Mesendoderm (in vitro differentiated cells): ENCODE measurements at regions not wholly inside any gene's neighbourhood (a gene's known extent, or its start where the extent isn't known, plus 50 kb on each side); places are given as distances from the start of the nearest gene placed in this dataset.

Experiments
- DNase-seq: peaks from one replicate; pipeline ENCODE4 v3.0.0; 2013
- H2AK5ac ChIP-seq: 2 replicates; pipeline ENCODE4 v1.6.1; 2013; ENCODE audit warnings: low read length, inconsistent platforms
- H2BK120ac ChIP-seq: 2 replicates; pipeline ENCODE4 v1.6.1; 2013; ENCODE audit warnings: low read depth, mild to moderate bottlenecking, low read length, moderate library complexity, mixed read lengths
- H2BK15ac ChIP-seq: replicated peaks from 2 replicates; pipeline ENCODE4 v1.6.1; 2013; ENCODE audit warnings: low read depth, mild to moderate bottlenecking, moderate library complexity
- H2BK5ac ChIP-seq: 2 replicates; pipeline ENCODE4 v1.6.1; 2013; ENCODE audit warnings: low read length, inconsistent platforms
- H3K18ac ChIP-seq: 2 replicates; pipeline ENCODE4 v1.6.1; 2013; ENCODE audit warnings: mild to moderate bottlenecking, low read length, mixed read lengths
- H3K23ac ChIP-seq: one replicate; pipeline ENCODE4 v1.6.1; 2013; ENCODE audit warnings: low read length
- H3K27ac ChIP-seq: 2 replicates; pipeline ENCODE4 v1.5.1; 2013; ENCODE audit warnings: low read depth, mild to moderate bottlenecking, inconsistent platforms, low read length, moderate library complexity
- H3K27me3 ChIP-seq: 2 replicates; pipeline ENCODE4 v1.6.1; 2013; ENCODE audit warnings: low read length, control low read depth, mild to moderate bottlenecking, inconsistent platforms; ENCODE audit not compliant: insufficient read depth, poor library complexity
- H3K36me3 ChIP-seq: 2 replicates; pipeline ENCODE4 v1.6.1; 2013; ENCODE audit warnings: low read length, inconsistent platforms; ENCODE audit not compliant: control insufficient read depth, insufficient read depth
- H3K4ac ChIP-seq: one replicate; pipeline ENCODE4 v1.6.1; 2013; ENCODE audit warnings: low read depth, mild to moderate bottlenecking, low read length, moderate library complexity
- H3K4me1 ChIP-seq: 2 replicates; pipeline ENCODE4 v1.6.1; 2013; ENCODE audit warnings: low read depth, low read length, inconsistent platforms; ENCODE audit not compliant: control insufficient read depth
- H3K4me2 ChIP-seq: 2 replicates; pipeline ENCODE4 v1.6.1; 2013; ENCODE audit warnings: low read length
- H3K4me3 ChIP-seq: 2 replicates; pipeline ENCODE4 v1.5.1; 2013; ENCODE audit warnings: mild to moderate bottlenecking, low read length
- H3K56ac ChIP-seq: one replicate; pipeline ENCODE4 v1.6.1; 2013; ENCODE audit warnings: low read length
- H3K79me1 ChIP-seq: 2 replicates; pipeline ENCODE4 v1.6.1; 2013; ENCODE audit warnings: low read length, inconsistent platforms
- H3K79me2 ChIP-seq: 2 replicates; pipeline ENCODE4 v1.6.1; 2013; ENCODE audit warnings: mild to moderate bottlenecking, low read length; ENCODE audit not compliant: control insufficient read depth, insufficient read depth
- H3K9ac ChIP-seq: 2 replicates; pipeline ENCODE4 v1.6.1; 2013; ENCODE audit warnings: low read length, inconsistent platforms
- H4K5ac ChIP-seq: one replicate; pipeline ENCODE4 v1.6.1; 2013; ENCODE audit warnings: low read length
- H4K8ac ChIP-seq: one replicate; pipeline ENCODE4 v1.6.1; 2013; ENCODE audit warnings: low read depth, mild to moderate bottlenecking, control low read depth, low read length, moderate library complexity
- whole genome bisulfite sequencing: extraction: QIAGEN DNeasy Blood & Tissue Kit; methylation state at CpG from one replicate; pipeline ENCODE4 v1.1.7; 2013; ENCODE audit warnings: low lambda C conversion rate, missing lambda C conversion rate; ENCODE audit not compliant: insufficient coverage; ENCODE audit errors: extremely low coverage; 5-methylcytosine and 5-hydroxymethylcytosine counted together

DNA sequence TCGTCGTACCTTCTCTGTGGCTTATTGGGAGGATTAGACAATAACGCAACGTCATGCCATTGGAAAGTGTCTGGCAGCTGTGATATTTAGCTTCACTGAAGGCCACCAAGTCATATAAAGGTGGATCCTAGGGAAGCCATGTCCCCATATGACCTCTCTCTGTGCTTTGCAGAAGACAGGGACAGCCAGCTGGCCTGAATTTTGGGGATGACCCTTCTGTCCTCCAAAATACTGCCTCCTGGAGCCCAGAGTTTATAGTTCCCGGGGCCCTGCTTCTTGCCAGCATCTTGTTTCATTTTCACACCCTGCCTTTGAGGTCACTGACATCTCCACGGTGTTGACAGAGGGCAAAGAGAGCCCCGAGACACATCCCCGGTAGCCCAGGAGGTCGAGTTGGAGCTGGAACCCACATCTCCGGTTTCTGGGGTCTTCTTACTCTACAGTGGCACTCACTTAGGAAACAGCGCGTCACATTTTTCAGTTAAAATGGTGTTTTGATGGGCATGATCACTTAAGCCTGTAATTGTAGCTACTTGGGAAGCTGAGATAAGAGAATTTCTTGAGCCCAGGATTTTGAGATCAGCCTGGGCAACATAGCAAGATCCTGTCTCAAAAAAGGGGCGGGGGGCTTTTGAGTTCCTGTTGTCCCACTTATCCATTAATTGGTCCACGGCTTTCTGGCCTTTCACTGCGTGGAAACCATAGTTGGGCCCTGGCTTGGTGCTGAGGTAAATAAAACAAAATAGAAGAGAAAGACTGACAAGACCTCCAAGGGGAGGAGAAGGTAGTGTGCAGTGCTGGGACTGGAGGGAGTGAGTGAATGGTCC lies 101.1 kb downstream of the DDX1 start:
- Histone ChIP-seq H3K4me1 (no peaks in the 10 kb centered on the region), H3K4ac (no peak overlapping the region), H3K36me3 (no peaks in the 10 kb centered on the region), H4K8ac (no peak overlapping the region), H2BK5ac (no peak overlapping the region), H3K27me3 (no peaks in the 10 kb centered on the region), H3K56ac (no peak overlapping the region), H3K4me2 (no peak overlapping the region), H2BK120ac (no peak overlapping the region), H2AK5ac (no peak overlapping the region), H3K27ac (no peak overlapping the region), H3K79me1 (no peaks in the 10 kb centered on the region), H3K4me3 (no peak overlapping the region), H3K79me2 (no peaks in the 10 kb centered on the region), H2BK15ac (no peak overlapping the region), H4K5ac (no peak overlapping the region), H3K9ac (no peak overlapping the region), H3K18ac (no peak overlapping the region), H3K23ac (no peak overlapping the region)
- WGBS = no CpG with 5 or more reads among the region's 15 CpGs
- no peak for DNase-seq

DNA sequence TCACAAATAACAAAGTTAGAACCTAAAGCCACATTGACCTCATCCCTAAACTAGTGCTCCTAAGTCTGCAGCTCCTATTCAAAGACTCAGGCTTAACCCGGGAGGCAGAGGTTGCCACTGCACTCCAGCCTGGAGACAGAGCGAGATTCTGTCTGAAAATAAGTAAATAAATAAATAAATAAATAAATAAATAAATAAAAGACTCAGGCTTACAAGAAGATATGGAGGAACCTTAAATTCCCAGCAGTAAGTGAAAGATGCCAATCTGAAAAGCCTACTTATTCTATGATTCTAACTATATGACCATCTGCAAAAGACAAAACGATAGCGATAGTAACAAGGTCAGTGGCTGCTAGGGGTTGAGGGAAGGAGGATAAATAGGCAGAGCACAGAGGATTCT lies 101.7 kb downstream of the DDX1 start:
- H3K56ac ChIP-seq = no peak overlapping the region
- no peak overlapping the region for H3K9ac ChIP-seq
- no peak overlapping the region for H3K18ac ChIP-seq
- no peak overlapping the region for H3K23ac ChIP-seq
- no peaks in the 10 kb centered on the region for H3K27me3 ChIP-seq
- DNase-seq = no peak
- H3K36me3 ChIP-seq = no peaks in the 10 kb centered on the region
- H2BK120ac ChIP-seq = no peak overlapping the region
- WGBS = no CpG with 5 or more reads among the region's 4 CpGs
- no peaks in the 10 kb centered on the region for H3K79me1 ChIP-seq
- H4K8ac ChIP-seq = no peak overlapping the region
- no peak overlapping the region for H3K27ac ChIP-seq
- no peaks in the 10 kb centered on the region for H3K4me1 ChIP-seq
- no peak overlapping the region for H2BK15ac ChIP-seq
- H2AK5ac ChIP-seq = no peak overlapping the region
- H2BK5ac ChIP-seq = no peak overlapping the region
- H3K4me3 ChIP-seq = no peak overlapping the region
- H3K4me2 ChIP-seq = no peak overlapping the region
- no peak overlapping the region for H4K5ac ChIP-seq
- H3K79me2 ChIP-seq = no peaks in the 10 kb centered on the region
- no peak overlapping the region for H3K4ac ChIP-seq

DNA sequence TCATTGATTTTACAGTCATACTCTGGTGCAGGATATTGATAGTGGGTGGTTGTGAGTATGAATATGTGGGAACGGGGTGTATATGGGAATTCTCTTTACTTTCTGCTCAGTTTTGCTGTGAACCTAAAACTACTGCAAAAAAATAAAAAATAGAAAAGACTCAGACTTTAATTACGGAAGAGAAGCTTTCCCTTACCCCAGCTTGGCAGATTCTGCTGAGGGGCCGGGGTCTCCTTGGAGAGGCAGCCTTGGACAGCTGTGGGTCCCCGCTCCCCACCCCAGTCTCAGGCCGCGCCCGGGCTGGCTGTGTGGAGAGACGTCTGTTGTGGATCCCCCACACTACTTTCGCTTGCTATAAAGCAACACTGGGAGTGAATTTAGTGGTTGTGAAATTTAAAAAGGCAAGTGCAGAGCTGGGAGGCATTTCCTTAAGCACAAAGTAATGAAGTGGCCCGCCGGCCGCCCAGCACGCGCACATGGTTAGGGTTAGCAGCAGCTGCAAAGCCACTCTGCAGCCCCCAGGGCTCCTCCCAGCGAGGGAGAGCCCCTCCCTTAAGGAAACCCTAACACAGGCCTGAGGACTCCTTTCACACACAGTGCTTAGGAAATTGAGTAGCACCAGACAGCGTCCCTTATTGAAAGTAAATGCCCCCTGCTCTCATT lies 102.4 kb downstream of the DDX1 start:
- H2BK120ac ChIP-seq = no peak overlapping the region
- H3K79me1 ChIP-seq = no peaks in the 10 kb centered on the region
- no peaks in the 10 kb centered on the region for H3K36me3 ChIP-seq
- no peak overlapping the region for H4K8ac ChIP-seq
- no peaks in the 10 kb centered on the region for H3K4me1 ChIP-seq
- WGBS = 100% methylated on average over 1 of the region's 16 CpGs
- H3K4me2 ChIP-seq = no peak overlapping the region
- no peak overlapping the region for H3K18ac ChIP-seq
- H3K4ac ChIP-seq = no peak overlapping the region
- DNase-seq = no peak
- H3K79me2 ChIP-seq = no peaks in the 10 kb centered on the region
- H3K56ac ChIP-seq = no peak overlapping the region
- H2AK5ac ChIP-seq = no peak overlapping the region
- H4K5ac ChIP-seq = no peak overlapping the region
- no peak overlapping the region for H2BK5ac ChIP-seq
- H3K4me3 ChIP-seq = no peak overlapping the region
- H3K27me3 ChIP-seq = no peaks in the 10 kb centered on the region
- H3K27ac ChIP-seq = no peak overlapping the region
- H3K23ac ChIP-seq = no peak overlapping the region
- H2BK15ac ChIP-seq = no peak overlapping the region
- H3K9ac ChIP-seq = no peak overlapping the region

DNA sequence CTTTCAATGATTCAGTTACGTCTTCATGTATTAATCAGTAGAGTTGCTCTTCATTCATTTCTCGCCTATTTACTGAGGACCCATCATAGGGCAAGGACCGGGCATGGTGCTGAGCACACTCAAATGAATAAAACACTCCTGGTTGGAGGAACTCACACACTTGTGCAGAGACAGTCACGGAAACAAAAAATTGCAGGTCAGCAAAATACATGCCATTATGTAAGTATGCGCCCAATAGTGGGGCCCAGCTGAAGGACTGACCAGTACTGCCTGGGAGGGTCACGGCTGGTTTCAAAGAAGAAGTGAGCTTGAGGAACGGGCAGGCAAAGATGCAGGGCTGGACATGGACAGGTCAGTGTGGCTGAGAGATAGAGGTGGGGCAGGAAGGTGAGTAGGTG lies 102.9 kb downstream of the DDX1 start:
- Histone ChIP-seq H2AK5ac (no peak overlapping the region), H3K4me1 (no peaks in the 10 kb centered on the region), H4K8ac (no peak overlapping the region), H3K18ac (no peak overlapping the region), H3K56ac (no peak overlapping the region), H2BK5ac (no peak overlapping the region), H3K27me3 (no peaks in the 10 kb centered on the region), H3K4me3 (no peak overlapping the region), H3K9ac (no peak overlapping the region), H3K36me3 (no peaks in the 10 kb centered on the region), H3K23ac (no peak overlapping the region), H3K4ac (no peak overlapping the region), H3K79me1 (no peaks in the 10 kb centered on the region), H3K79me2 (no peaks in the 10 kb centered on the region), H3K4me2 (no peak overlapping the region), H3K27ac (no peak overlapping the region), H2BK120ac (no peak overlapping the region), H4K5ac (no peak overlapping the region), H2BK15ac (no peak overlapping the region)
- no peak for DNase-seq
- no CpG with 5 or more reads among the region's 7 CpGs for WGBS

DNA sequence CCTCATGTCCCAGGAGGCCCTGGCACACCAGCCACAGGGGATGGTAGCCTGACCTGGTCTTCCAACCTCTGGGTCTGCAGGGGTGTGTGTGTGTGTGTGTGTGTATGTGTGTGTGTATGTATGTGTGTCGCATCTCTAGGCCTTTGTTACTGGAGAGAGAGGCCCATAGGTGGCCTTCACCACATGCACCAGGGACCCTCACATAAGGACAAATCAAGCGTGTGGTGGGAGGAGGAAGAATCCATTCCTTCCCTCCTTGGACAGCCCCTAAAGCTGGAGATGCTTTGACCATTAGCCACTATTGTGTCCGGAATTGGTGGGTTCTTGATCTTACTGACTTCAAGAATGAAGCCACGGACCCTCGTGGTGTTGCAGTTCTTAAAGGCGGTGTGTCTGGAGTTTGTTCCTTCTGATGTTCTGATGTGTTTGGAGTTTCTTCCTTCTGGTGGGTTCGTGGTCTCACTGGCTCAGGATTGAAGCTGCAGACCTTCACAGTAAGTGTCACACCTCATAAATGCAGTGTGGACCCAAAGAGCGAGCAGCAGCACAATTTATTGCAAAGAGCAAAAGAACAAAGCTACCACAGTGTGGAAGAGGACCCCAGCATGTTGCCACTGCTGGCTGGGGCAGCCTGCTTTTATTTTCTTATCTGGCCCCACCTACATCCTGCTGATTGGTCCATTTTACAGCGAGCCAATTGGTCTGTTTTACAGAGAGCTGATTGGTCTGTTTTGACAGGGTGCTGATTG lies 104.1 kb downstream of the DDX1 start:
- H3K56ac ChIP-seq = no peak overlapping the region
- H3K4me2 ChIP-seq = no peak overlapping the region
- no peak overlapping the region for H3K23ac ChIP-seq
- no peaks in the 10 kb centered on the region for H3K4me1 ChIP-seq
- H4K5ac ChIP-seq = no peak overlapping the region
- no peak overlapping the region for H2BK120ac ChIP-seq
- H2BK5ac ChIP-seq = no peak overlapping the region
- H2BK15ac ChIP-seq = no peak overlapping the region
- no peak overlapping the region for H3K9ac ChIP-seq
- WGBS = no CpG with 5 or more reads among the region's 9 CpGs
- no peak overlapping the region for H3K27ac ChIP-seq
- H3K79me2 ChIP-seq = no peaks in the 10 kb centered on the region
- no peak overlapping the region for H3K4me3 ChIP-seq
- H3K18ac ChIP-seq = no peak overlapping the region
- no peak for DNase-seq
- H4K8ac ChIP-seq = no peak overlapping the region
- H2AK5ac ChIP-seq = no peak overlapping the region
- no peaks in the 10 kb centered on the region for H3K79me1 ChIP-seq
- H3K36me3 ChIP-seq = no peaks in the 10 kb centered on the region
- no peak overlapping the region for H3K4ac ChIP-seq
- H3K27me3 ChIP-seq = no peaks in the 10 kb centered on the region
